GM19438 (cell line): ENCODE measurements at regions not wholly inside any gene's neighbourhood (a gene's known extent, or its start where the extent isn't known, plus 50 kb on each side); places are given as distances from the start of the nearest gene placed in this dataset.
"Not testable (repeated sequence)": the region's sequence is repeated elsewhere in the genome, so short reads cannot be mapped to it uniquely, and the experiment has no call there.

Source experiments
- ATAC-seq: cut with Tn5 transposase; IDR thresholded peaks from one replicate; pipeline ENCODE4 v1.9.1; 2021; ENCODE audit warnings: low read depth; ENCODE audit not compliant: unreplicated experiment

DNA sequence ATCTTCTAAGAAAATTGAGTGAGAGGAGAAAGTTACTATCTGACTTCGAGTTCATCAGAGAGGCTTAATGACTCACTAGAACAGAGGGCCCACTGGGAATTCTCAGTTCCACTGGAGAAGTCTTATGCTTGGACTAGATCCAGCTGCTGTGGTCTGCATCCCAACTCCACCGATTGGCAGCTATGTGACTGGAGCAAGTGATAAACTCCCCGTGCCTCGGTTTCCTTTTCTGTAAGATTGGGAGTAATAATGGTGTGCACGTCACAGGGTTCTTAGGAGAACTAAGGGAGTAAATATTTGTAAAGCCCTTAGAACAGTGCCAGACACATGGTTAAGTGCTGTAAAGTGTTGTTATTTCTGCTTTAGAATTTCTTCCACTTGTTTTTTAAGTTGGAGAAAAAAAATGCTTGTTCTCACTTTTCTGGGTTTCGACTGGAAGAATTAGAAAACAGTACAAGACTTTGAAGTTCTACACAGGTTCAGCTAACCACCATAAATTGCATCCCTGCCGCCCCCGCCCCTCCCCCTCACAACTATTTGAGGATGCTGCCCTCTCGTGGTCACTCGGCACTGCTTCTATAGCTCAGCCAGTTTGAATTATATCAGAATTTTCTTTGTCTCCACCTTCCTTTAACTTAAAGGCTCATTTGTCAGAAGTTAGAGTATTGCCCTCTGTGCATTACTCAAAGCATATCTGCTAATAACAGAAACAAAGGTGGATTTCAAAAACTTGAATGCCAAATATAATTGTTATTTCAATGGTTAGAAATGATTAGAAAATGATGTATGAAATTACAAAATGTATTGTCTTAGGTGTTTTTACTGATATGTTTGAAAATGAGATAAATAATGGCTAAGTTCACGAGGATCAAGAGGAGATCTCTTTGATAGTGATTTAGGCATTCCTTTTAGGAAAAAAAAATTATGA is 95.0 kb upstream of the IFNGR1 start:
- ATAC-seq: no peak

DNA sequence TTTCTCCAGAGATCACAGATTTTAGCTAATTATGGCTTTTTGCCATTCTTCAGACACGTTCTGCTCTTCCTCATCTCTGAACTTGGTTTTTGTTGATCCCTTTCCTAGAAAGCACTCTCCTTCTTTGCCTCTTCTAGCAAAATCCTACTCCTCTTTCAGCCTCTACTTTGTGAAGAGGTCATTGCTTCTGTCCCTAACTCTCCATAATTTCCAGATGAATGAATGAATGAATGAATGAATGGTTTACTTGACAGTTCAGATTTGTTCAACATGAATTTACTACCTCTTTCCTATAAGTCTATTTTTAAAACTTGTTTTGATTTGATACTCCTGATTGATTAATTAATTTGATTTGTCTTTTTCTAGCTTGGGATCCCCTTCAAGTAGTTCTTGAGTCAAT is 94.0 kb upstream of the IFNGR1 start:
- no peak for ATAC-seq

DNA sequence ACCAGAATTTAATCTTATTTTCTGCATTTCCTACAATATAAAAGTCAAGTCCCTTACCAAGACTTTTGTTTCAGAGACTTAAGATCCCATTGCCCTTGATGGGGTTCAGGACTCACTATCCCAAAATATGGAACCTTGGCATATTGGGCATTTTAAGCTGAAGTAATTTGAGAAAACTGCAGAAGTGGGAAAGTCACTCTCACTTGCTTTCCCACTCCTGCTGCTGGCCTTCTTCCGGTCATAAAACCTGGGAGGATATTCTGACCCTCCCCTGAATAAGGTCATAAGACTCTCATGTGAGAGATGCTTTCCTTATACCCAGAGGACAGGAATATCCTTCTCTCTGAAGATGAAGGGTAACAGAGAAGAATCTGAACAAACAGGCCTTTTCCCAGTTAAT is 92.8 kb upstream of the IFNGR1 start:
- ATAC-seq: no peak

DNA sequence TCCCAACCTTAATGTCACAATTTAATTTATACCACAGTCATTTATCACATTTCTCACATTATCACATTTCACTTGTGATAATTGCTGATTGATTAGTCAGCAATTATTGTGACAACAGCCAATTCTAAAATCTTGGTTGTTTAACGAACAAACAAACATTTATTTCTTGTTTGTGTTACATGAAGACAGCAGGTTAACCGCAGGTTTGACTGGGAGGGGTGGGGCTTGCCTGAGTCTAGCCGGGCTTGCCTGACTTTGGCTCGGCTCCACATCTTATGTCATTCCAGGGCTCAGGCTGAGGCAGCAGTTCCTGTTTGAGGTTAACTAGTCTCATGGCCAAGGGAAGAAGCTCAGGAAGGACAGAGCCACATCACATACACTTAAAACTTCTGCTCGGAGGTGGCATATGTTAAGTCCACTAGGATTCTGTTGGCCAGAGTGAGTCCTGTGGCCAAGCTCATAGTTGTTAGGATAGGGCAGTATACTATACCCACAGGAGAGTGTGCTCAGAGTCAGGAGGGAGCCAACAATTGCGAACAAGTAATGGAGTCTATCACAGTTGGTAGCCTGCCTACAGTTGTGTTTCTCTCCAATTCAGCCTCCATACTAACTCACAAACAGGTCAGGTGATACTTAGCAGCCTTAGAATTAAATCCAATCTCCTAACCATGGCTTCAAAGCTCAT is 90.0 kb upstream of the IFNGR1 start:
- no peak for ATAC-seq

DNA sequence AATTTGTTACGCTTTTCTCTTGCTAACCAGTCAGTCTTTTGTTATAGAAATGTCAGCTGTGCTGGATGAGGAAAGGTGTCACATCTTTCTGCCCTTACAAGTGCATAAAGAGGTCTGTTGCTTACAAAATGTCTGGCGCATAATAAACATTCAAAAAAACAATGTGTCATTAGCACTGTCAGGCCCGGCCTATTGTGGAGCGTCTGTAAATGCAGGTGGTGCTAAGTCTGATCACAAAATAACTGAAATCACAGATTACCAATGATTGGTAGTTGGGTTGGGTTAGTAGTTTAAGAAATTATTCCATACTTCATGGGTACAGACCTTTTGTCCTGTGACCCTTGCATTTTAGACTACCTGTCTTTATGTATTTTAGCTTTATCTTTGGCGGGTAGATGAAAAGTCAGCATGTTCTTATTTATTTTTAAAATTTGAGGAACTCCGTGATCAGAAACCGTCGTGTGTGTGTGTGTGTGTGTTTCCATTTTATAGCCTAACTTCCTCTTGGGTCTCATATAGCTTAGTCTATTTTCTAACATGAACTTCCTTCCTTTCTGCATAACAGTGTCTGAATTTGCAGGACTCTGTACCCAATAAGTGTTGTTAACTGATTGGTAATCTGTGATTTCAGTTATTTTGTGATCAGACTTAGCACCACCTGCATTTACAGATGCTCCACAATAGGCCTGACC is 88.1 kb upstream of the IFNGR1 start:
- ATAC-seq: no peak

DNA sequence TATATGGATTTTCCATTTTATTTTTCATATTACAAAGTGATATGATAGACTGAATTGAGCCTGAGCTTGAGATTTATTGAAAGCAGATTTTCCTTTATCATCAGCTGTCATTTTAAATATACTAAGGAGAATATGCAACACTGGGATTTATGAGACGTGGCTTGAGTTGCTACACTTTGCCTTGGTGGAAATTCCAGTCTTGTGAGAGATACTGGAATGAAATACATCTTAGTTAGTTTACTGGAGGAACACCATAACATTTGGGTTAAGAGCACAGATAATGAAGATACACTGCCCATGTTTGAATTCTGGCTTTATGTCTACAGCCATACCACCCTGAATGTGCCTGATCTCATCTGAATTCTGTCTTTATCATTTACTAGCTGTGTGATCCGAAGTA is 86.5 kb upstream of the IFNGR1 start:
- ATAC-seq: no peak

DNA sequence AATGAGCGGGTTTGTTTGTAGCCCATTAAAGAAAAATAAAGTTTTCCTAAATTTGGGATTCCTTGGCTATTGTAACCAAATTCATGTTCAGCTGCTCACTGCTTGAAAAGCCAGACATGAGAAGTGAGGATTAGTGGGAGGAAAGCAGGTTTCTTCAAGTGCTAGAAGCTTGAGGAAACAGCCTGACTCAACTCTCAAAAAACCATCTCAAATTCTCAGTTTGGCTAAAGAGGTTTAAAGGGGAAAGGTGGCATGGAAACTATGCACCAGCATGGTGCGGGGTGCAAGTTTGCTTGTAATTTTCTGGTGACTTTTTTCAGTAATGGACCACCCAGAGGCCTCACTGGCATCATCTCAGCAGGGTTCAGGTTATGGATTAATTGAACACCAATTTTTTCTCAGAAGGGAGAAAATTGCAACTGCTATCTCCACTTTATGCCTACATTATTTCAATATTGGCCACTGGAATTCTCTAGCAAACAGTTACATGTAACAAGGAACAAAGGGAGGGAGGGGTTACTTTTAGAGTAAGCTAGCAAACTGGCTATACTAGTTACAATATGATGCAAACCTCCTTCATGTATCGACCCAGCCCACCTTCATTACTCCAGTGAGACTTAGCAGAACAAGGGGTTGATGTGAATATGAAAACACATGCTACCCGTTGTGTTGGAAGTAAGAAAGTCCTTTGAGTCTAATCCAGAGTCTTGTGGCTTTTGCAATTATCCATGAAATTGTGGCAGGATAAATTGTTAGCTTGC is 85.0 kb upstream of the IFNGR1 start:
- ATAC-seq: no peak

DNA sequence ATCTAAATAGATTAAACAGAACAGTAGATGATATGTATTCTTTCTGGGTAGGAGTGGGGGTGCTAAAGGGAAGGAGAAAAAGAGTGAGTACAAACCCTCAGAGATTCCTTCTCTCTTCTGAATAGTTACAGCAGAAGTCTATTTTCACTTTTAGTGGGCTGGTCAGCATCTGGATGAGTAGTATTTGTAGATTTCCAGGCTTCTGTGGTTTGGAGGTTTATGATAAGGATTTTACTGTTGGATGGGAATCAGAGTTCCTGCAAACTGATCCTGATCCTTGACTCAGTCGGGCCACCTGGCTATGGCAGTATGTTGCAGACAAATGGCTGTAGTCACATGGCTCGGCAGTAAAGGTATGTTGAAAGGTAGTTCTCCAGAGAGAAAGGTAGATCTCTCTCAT is 84.3 kb upstream of the IFNGR1 start:
- ATAC-seq: no peak

DNA sequence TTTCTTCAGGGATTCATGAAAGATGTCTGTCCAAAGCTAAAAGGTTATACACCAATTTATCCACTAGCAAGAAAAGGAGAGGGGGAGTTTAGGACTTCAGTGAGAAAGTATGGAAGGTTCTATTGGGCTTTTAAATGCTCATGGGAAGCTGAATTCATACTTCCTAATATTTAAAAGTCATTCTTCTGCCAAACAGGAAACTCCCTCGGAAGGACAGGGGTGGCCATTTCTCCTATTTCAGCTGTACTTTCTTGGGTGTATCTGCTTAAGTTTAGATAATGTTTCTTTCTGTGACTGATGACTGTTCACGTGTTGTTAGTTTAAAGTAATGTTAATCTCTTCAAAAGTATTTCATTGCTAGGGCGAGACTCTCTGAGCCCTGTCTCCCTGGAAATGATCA is 80.5 kb upstream of the IFNGR1 start:
- no peak for ATAC-seq

DNA sequence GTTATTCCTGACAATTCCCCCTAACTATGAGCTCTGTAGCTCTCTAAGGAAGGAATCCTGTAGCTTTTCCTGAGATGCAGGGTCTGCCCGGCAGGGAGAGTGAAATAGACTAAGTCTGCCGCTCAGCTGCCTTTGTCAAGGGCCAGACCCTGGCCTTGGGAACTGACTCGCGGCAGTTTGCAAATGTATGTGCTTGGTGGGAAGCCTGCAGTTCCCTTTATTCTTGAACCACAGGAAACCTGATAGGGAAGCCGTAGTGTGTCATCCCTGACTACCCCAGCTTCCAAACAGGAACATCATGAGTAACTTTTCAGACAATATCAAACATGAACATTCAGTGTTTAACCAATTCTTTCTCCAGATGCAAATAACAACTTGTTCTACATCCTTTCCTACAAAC is 78.7 kb upstream of the IFNGR1 start:
- ATAC-seq: no peak

DNA sequence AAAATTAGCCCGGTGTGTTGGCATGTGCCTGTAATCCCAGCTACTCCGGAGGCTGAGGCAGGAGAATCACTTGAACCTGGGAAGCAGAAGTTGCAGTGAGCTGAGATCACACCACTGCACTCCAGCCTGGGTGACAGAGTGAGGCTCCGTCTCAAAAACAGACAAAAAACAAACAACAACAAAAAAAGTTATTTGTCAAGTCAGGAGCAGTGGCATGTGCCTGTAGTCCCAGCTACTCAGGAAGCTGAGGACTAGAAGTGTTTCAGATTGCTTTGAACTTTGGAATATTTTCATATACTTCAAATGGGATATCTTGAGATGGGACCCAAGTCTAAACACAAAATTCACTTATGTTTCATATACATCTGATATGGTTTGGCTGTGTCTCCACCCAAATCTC is 73.1 kb upstream of the IFNGR1 start:
- ATAC-seq: not testable (repeated sequence)

DNA sequence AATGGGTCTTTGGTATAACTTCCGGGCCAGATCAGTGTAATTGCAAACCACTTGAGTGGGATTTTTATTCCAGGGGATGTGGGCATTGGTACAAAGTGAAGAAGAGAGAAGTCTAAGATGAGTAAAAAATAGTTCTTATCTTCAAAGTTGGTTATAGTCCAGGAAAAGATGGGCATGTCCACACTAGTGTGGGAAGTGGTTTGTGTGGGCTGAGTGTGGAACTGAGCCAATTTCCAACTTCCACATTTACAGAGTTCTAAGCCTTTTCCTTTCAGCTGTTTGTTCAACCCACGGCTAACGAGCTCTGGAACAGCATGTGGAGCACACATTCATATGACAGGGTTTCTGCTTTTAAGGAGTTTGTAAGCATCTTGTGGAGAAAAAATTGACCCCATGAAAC is 72.3 kb upstream of the IFNGR1 start:
- no peak for ATAC-seq

DNA sequence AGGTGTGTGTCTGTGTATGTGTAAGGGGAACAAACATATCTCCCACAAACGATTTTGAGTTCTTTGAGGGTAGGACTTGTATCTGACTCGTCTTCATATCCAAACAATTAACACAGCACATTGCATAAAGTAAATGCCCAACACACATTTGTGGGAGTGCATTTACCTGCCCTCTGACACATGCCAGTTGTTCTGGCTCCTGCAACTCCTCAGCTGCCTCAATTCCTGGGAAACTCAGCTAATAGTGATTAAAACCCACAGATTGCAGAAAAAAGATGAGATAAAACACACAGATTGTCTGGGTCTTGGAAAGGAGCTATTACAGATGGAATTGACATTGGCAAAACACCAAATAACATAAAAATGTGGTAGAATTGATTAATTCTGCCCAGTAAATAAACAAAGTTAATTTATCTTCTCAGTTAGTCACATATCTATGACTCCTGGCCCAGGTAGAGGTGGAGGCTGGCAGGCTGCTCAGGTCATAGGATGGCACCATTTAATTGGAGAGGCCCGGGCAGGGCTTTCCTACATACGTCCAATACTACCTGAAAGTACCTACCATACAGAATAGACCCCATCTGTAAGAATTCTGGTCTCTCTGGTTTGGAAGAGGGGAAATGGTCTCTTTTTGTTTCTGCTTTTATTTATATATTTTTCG is 71.5 kb upstream of the IFNGR1 start:
- ATAC-seq: no peak

DNA sequence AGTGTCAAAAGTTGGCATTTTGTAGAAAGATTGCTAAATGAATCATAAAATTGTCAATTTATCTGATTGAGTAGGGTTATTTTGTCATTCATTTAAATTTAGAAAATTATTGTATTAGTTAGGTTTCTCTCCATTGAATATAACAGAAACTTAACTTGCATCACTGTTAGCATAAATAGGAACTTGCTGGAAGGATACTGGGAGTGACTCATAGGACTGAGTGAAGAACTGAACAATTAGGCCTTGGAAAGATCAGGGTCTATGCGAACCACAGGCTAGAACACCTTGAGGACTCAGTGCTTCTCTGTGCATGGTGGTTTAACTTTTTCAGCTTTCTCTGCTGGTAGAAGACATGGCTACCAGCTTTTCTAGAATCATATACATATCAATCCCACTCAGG is 67.7 kb upstream of the IFNGR1 start:
- ATAC-seq: no peak

DNA sequence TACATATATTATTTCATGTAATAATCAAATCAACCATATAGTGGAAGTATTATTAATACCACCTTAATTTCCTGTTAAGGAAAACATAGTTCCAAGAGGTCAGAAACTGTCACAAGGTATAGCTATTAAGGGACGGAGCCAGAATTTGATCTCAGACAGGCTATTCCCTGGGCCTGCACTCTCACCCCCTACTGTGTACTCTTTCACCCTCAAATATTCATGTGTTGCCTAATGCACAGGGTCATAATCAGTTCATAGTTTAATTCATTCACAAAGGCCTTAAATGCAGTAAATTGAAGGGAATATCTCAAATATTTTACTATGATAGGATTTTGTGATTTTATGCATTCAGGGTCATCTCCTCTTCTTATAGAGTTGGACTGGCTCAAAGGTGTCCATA is 67.2 kb upstream of the IFNGR1 start:
- no peak for ATAC-seq

DNA sequence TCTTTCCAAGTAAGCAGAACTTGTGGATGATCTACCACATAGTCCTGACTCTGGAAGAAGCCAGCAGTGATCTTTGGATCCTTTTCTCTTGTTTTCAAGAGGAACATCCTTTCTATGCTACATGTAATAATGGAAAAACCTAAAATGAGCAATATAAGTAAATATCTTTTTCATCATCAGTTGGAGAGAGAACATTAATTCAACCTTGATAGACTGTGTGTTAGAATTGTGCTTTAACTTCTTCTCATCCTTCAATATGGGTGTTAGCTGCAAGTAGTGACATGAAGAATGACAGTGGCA is 65.6 kb upstream of the IFNGR1 start:
- ATAC-seq: no peak

DNA sequence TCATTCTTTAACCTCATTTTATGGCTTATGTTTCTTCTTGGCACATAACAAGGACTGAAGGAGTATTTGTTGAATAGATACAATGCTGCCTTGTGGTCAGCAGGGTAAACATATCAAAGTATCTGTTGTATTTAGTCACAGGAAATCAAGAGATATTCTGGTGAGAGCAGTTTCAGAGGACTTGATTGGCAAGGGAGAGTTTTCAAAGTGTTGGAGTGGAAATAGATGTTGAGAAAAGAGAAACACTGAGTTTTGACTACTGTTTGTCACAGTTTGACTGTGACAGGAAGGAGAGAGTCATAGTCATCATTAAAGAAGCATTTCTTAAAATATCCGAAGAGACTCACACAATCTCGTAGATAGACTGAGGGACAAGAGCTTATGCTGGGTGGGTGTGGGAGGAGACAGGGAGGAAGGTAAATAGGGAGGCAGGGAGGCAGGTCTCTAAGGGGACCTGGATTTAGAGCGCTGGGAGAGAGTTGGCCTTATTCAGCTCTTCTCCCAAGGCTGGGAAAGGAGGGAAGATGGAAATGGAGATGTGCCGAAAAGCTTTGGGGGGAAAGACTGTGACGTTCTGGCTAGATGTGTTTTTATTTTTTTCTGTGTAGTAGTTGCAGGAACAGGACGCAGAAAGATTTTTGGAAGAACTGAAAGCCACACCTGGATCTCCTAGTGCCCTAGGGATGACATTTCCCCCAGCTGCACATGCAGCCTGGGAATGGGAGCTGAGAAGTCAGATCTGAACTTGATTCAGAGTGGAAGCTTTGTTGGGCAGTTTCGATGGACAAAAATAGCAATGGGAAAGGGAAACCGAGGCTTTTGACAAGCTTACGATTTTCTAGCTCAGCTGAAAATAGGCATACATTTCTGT is 65.0 kb upstream of the IFNGR1 start:
- no peak for ATAC-seq

DNA sequence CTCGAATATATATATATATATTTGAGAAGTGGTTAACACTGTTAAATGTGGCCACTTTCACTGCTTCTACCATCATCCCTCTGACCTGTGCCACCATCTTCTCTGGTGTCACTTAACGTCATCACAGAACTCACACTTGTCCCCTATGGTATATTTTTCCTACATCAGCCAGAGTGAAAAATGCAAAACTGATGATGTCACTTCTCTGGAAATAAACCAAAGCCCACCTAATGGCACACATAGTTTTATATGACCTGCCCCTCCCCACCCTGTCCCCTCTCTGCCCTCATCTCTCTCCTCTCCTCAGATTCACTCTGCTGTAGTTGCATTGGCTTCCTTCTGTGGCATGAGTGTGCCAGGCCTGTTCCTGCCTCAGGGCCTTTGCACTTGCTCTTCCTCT is 63.9 kb upstream of the IFNGR1 start:
- ATAC-seq: no peak

DNA sequence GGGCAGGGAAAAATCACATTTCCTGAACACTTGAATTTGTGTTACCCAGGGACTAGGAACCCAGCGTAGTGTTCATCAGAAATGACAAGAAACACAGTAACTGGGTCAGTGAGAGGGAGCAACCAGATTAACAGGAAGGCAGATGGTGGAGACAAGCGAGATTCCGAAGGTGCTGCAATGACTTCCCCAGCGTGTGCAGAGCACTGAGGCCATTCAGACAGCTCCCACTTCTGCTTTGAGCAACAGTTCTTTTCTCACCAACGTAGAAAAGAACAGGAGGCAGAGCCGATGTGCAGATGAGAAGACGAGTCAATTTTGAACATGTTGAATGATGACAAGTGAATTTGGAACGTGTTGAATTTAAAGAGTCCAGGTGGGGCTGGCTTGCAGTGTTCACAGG is 63.1 kb upstream of the IFNGR1 start:
- ATAC-seq: no peak

DNA sequence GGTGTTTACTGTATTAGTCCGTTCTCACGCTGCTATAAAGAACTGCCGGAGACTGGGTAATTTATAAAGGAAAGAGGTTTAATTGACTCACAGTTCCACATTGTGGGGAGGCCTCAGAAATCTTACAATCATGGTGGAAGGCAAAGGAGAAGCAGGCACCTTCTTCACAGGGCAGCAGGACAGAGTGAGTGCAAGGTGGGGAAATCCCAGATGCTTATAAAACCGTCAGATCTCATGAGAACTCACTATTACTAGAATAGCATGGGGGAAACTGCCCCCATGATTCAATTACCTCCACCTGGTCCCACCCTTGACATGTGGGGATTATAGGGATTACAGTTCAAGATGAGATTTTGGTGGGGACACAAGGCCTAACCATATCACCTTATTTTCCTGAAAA is 60.1 kb upstream of the IFNGR1 start:
- ATAC-seq: not testable (repeated sequence)
